Type B pancreatic cell (in vitro differentiated cells): ENCODE measurements at regions not wholly inside any gene's neighbourhood (a gene's known extent, or its start where the extent isn't known, plus 50 kb on each side); places are given as distances from the start of the nearest gene placed in this dataset.

Experiments used
- DNase-seq: peaks from one replicate; pipeline ENCODE4 v3.0.0; 2021; ENCODE audit warnings: mixed read lengths; ENCODE audit not compliant: unreplicated experiment; ENCODE audit errors: extremely low spot score
- H3K27ac Mint-ChIP-seq: 2 replicates; pipeline ENCODE4 v1.8.0; 2021; ENCODE audit warnings: mild to moderate bottlenecking, mixed read lengths
- H3K27me3 Mint-ChIP-seq: 2 replicates; pipeline ENCODE4 v1.8.0; 2021; ENCODE audit warnings: mixed read lengths
- H3K36me3 Mint-ChIP-seq: 2 replicates; pipeline ENCODE4 v1.8.0; 2021; ENCODE audit warnings: mixed read lengths
- H3K4me1 Mint-ChIP-seq: one replicate; pipeline ENCODE4 v1.8.0; 2021; ENCODE audit warnings: mixed read lengths; ENCODE audit not compliant: unreplicated experiment
- H3K4me3 Mint-ChIP-seq: 2 replicates; pipeline ENCODE4 v1.8.0; 2021; ENCODE audit warnings: mild to moderate bottlenecking, mixed read lengths
- H3K9me3 Mint-ChIP-seq: 2 replicates; pipeline ENCODE4 v1.8.0; 2021; ENCODE audit warnings: mixed read lengths
- CTCF ChIP-seq: fragments of 200-600 bp; sonication (generic); conservative IDR thresholded peaks from 2 replicates; pipeline ENCODE4 v1.5.0; 2021; ENCODE audit warnings: antibody characterized with exemption, mild to moderate bottlenecking

DNA sequence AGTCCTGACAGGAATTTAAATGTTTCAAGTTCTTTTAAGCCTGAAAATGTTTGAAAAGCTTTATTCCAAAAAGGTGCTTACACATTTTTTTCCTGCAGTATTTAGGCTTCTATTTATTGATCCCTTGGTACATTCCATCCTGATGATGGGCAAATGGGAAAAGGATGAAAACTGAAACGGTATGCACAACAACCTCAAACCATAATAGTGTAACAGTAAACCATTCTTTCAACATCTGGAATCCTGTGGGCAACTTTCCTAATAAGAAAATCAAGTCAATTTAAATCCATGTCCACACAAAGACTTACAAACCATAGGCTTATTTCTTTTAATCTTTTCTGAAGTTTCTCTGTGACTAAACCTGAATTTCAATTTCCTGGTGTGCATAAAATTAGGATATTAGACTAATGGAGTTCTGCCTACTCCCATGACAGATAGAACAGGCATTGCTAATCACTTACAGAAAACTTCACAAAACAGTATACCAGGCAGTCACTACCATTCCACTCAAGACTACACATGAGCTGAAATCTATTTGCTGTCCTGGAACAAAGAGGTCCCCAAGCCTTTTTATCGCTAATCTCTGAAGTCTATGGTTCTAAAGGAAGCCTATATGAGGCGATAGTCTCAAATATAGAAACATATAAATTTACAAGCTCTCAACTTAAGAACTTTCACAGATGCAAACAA is 103.3 kb downstream of the DLEU7 start:
- H3K27me3 Mint-ChIP-seq: no peaks in the 10 kb centered on the region
- H3K36me3 Mint-ChIP-seq: no peaks in the 10 kb centered on the region
- DNase-seq: no peak
- no peak for TF ChIP-seq CTCF
- H3K27ac Mint-ChIP-seq: no peak overlapping the region
- H3K9me3 Mint-ChIP-seq: no peaks in the 10 kb centered on the region
- H3K4me1 Mint-ChIP-seq: peaks cover 11% of the 10 kb centered on the region
- no peak overlapping the region for H3K4me3 Mint-ChIP-seq

- no peak for DNase-seq
- Mint-ChIP-seq H3K4me3 (no peak overlapping the region), H3K9me3 (no peaks in the 10 kb centered on the region), H3K4me1 (peaks cover 4% of the 10 kb centered on the region), H3K27me3 (no peaks in the 10 kb centered on the region), H3K27ac (no peak overlapping the region), H3K36me3 (no peaks in the 10 kb centered on the region)
- TF ChIP-seq CTCF: no peak
Observed at GRCh38 chr13:50742353-50742752, 101.1 kb downstream of the DLEU7 start.

- Mint-ChIP-seq H3K27me3 (no peaks in the 10 kb centered on the region), H3K36me3 (no peaks in the 10 kb centered on the region), H3K4me1 (peaks cover 4% of the 10 kb centered on the region), H3K4me3 (no peak overlapping the region), H3K9me3 (no peaks in the 10 kb centered on the region), H3K27ac (no peak overlapping the region)
- no peak for TF ChIP-seq CTCF
- DNase-seq: no peak
Observed at GRCh38 chr13:50742968-50743367, 100.5 kb downstream of the DLEU7 start.

GRCh38 chr13:50744116-50744660 is 99.3 kb downstream of the DLEU7 start:
- no peak for DNase-seq
- Mint-ChIP-seq H3K27me3 (no peaks in the 10 kb centered on the region), H3K9me3 (peaks cover 5% of the 10 kb centered on the region), H3K36me3 (no peaks in the 10 kb centered on the region), H3K4me1 (peaks cover 4% of the 10 kb centered on the region), H3K27ac (no peak overlapping the region), H3K4me3 (no peak overlapping the region)
- no peak for TF ChIP-seq CTCF

- DNase-seq: no peak
- Mint-ChIP-seq H3K27me3 (no peaks in the 10 kb centered on the region), H3K36me3 (no peaks in the 10 kb centered on the region), H3K4me3 (no peak overlapping the region), H3K9me3 (peaks cover 5% of the 10 kb centered on the region), H3K27ac (no peak overlapping the region), H3K4me1 (no peaks in the 10 kb centered on the region)
- peak; percentile 52 for TF ChIP-seq CTCF
Observed at GRCh38 chr13:50745542-50746115, 97.9 kb downstream of the DLEU7 start.
